ENCODE measurements at regions not wholly inside any gene's neighbourhood (a gene's known extent, or its start where the extent isn't known, plus 50 kb on each side); places are given as distances from the start of the nearest gene placed in this dataset.

- Histone ChIP-seq H4K20me1 (replicated peaks; ENCODE audit: control insufficient read depth, insufficient read depth, low read length) (no peaks in the 10 kb centered on the region), H3K27me3 (ENCODE audit: control insufficient read depth in 2 of 2, insufficient read depth in 2 of 2, low read length in 2 of 2) (no peaks in the 10 kb centered on the region), H3K4me3 (no peak overlapping the region), H3K9me3 (replicated peaks; ENCODE audit: control insufficient read depth, insufficient read depth, low read depth, low read length) (no peaks in the 10 kb centered on the region), H3K36me3 (ENCODE audit: control insufficient read depth, insufficient read depth, low read length) (no peaks in the 10 kb centered on the region), H3K79me2 (ENCODE audit: control insufficient read depth, insufficient read depth, low read length) (no peaks in the 10 kb centered on the region), H3K4me2 (ENCODE audit: insufficient read depth, low read length) (no peak overlapping the region), H3K4me1 (replicated peaks in 1 of 2; ENCODE audit: control insufficient read depth in 2 of 2, insufficient read depth in 2 of 2, low read length in 2 of 2) (no peaks in the 10 kb centered on the region), H3K27ac (ENCODE audit: extremely low read depth, low read depth, low read length) (no peak overlapping the region), H3K9me1 (ENCODE audit: control insufficient read depth, insufficient read depth, low read length) (no peaks in the 10 kb centered on the region), H2AFZ (ENCODE audit: low read depth, low read length) (no peak overlapping the region), H3K9ac (ENCODE audit: insufficient read depth in 1 of 2, low read depth in 2 of 2, low read length in 2 of 2) (no peak overlapping the region)
- no peak for FAIRE-seq
- CTCF ChIA-PET (ENCODE audit: low intra/inter-chr PET ratio): no interaction called here
- DNase-seq (ENCODE audit: extremely low read depth in 1 of 4, low spot score in 3 of 4): no peak
- no peak for TF ChIP-seq ZHX1 (conservative IDR thresholded peaks at IDR 0.05; ENCODE audit: low read length)
- TF ChIP-seq MEF2D (tag; conservative IDR thresholded peaks at IDR 0.05; ENCODE audit: low read depth): no peak
- POLR2A ChIA-PET: interaction anchor here (1.2 kb wide), 1 partner anchor 209 kb away, joined by 3 read pairs; no protein-coding TSS in a partner anchor
- WGBS (ENCODE audit: insufficient coverage, low coverage, missing lambda C conversion rate): 0% methylated on average over 3 of the region's 3 CpGs
- no peak for ATAC-seq
- in situ Hi-C loops (cut with MboI): no loop called here
- intact Hi-C loops (cut with micrococcal nuclease): no loop called here
- BruUV-seq (replicated peaks): no TSS peak
Measured at GRCh38 chr6:66687611-66688140, 980.6 kb upstream of the EYS start.

- Histone ChIP-seq H3K79me2 (ENCODE audit: control insufficient read depth, insufficient read depth, low read length) (no peaks in the 10 kb centered on the region), H3K4me2 (ENCODE audit: insufficient read depth, low read length) (no peak overlapping the region), H3K36me3 (ENCODE audit: control insufficient read depth, insufficient read depth, low read length) (no peaks in the 10 kb centered on the region), H3K4me3 (no peak overlapping the region), H3K9me1 (ENCODE audit: control insufficient read depth, insufficient read depth, low read length) (no peaks in the 10 kb centered on the region), H4K20me1 (replicated peaks; ENCODE audit: control insufficient read depth, insufficient read depth, low read length) (no peaks in the 10 kb centered on the region), H3K9me3 (replicated peaks; ENCODE audit: control insufficient read depth, insufficient read depth, low read depth, low read length) (peaks cover 2% of the 10 kb centered on the region; the same call in 1 of the 2 replicates), H3K27ac (ENCODE audit: extremely low read depth, low read depth, low read length) (no peak overlapping the region), H3K4me1 (replicated peaks in 1 of 2; ENCODE audit: control insufficient read depth in 2 of 2, insufficient read depth in 2 of 2, low read length in 2 of 2) (no peaks in the 10 kb centered on the region), H3K9ac (ENCODE audit: insufficient read depth in 1 of 2, low read depth in 2 of 2, low read length in 2 of 2) (no peak overlapping the region), H2AFZ (ENCODE audit: low read depth, low read length) (no peak overlapping the region), H3K27me3 (ENCODE audit: control insufficient read depth in 2 of 2, insufficient read depth in 2 of 2, low read length in 2 of 2) (no peaks in the 10 kb centered on the region)
- ChIA-PET CTCF (ENCODE audit: low intra/inter-chr PET ratio) (no interaction called here), POLR2A (no interaction called here)
- 0% methylated on average over 5 of the region's 5 CpGs for WGBS (ENCODE audit: insufficient coverage, low coverage, missing lambda C conversion rate)
- in situ Hi-C loops (cut with MboI): no loop called here
- no peak for FAIRE-seq
- intact Hi-C loops (cut with micrococcal nuclease): no loop called here
- BruUV-seq (replicated peaks): no TSS peak
- no peak for DNase-seq (ENCODE audit: extremely low read depth in 1 of 4, low spot score in 3 of 4)
- no peak for ATAC-seq
- no peak for TF ChIP-seq ZNF644 (tag; IDR thresholded peaks at IDR 0.05; ENCODE audit: low read depth)
Measured at GRCh38 chr6:66675906-66676305, 968.9 kb upstream of the EYS start.

Data from K562 (cell line).